CD4-positive, alpha-beta T cell (primary cell): ENCODE measurements at regions not wholly inside any gene's neighbourhood (a gene's known extent, or its start where the extent isn't known, plus 50 kb on each side); places are given as distances from the start of the nearest gene placed in this dataset.

ENCODE experiments used
- ATAC-seq: fragments of 200-7000 bp; cut with Tn5 transposase; one replicate; pipeline ENCODE4 v1.10.0; 2022; ENCODE audit warnings: mild to moderate bottlenecking; ENCODE audit not compliant: poor library complexity
- CTCF ChIA-PET: fragments of 350-600 bp; sonication (Branson Sonifier 250); formaldehyde crosslinking; loops from one replicate; lab custom pipeline; 2021; ENCODE audit warnings: antibody characterized with exemption, inconsistent platforms; lab: Charles Lee
- POLR2A ChIA-PET: fragments of 350-600 bp; sonication (Branson Sonifier 250); formaldehyde crosslinking; loops from one replicate; lab custom pipeline; 2021; ENCODE audit warnings: antibody characterized with exemption, inconsistent platforms; lab: Charles Lee
- DNase-seq, 14 experiments: peaks; one replicate each; pipeline ENCODE4 v3.0.0-alpha.2; 2013 to 2020; ENCODE audit warnings: mixed read lengths in 2 of 14
- H3K27ac ChIP-seq, 2 donors: one replicate each; pipeline versions ENCODE4 v1.5.1 to v1.7.0; 2013; ENCODE audit warnings: low read length in 2 of 2, low read depth in 1 of 2, mild to moderate bottlenecking in 1 of 2
- H3K27me3 ChIP-seq, 2 experiments: 1 replicate in 1 of 2; 2 replicates in 1 of 2; pipeline versions ENCODE4 v1.6.1 to v1.7.0; 2013; ENCODE audit warnings: low read length in 2 of 2, control low read depth in 1 of 2, mild to moderate bottlenecking in 1 of 2, moderate library complexity in 1 of 2; ENCODE audit not compliant: insufficient read depth in 2 of 2, control insufficient read depth in 1 of 2
- H3K36me3 ChIP-seq: one replicate; pipeline ENCODE4 v1.6.1; 2013; ENCODE audit warnings: low read length, control low read depth; ENCODE audit not compliant: insufficient read depth
- H3K4me1 ChIP-seq: one replicate; pipeline ENCODE4 v1.6.1; 2013; ENCODE audit warnings: low read length, control low read depth; ENCODE audit not compliant: insufficient read depth
- H3K4me3 ChIP-seq: one replicate; pipeline ENCODE4 v1.5.1; 2013; ENCODE audit warnings: mild to moderate bottlenecking, low read length, moderate library complexity
- H3K9me3 ChIP-seq, 2 experiments: 1 replicate in 1 of 2; 2 replicates in 1 of 2; pipeline versions ENCODE4 v1.6.1 to v1.7.0; 2013; ENCODE audit warnings: low read length in 2 of 2, mild to moderate bottlenecking in 2 of 2, control low read depth in 1 of 2, moderate library complexity in 1 of 2; ENCODE audit not compliant: control insufficient read depth in 1 of 2, insufficient read depth in 1 of 2
- H3K27ac Mint-ChIP-seq: one replicate; pipeline ENCODE4 v1.8.0; 2020; ENCODE audit warnings: mixed read lengths
- H3K27me3 Mint-ChIP-seq: one replicate; pipeline ENCODE4 v1.8.0; 2021; ENCODE audit warnings: mixed read lengths
- H3K36me3 Mint-ChIP-seq: one replicate; pipeline ENCODE4 v1.8.0; 2021; ENCODE audit warnings: low read depth, mixed read lengths
- H3K4me1 Mint-ChIP-seq: one replicate; pipeline ENCODE4 v1.8.0; 2021; ENCODE audit warnings: low read depth, mixed read lengths
- H3K4me3 Mint-ChIP-seq: one replicate; pipeline ENCODE4 v1.8.0; 2020; ENCODE audit warnings: mild to moderate bottlenecking, mixed read lengths
- H3K9me3 Mint-ChIP-seq: one replicate; pipeline ENCODE4 v1.8.0; 2020; ENCODE audit warnings: mixed read lengths
- intact Hi-C, 2 experiments: fragments of 100-400 bp; cut with DNase I in 1 of 2; cut with micrococcal nuclease in 1 of 2; formaldehyde crosslinking; loops; one replicate each; pipeline versions ENCODE4 v1.15.1 to v1.9.0; 2023 to 2025; cut with DNase I, micrococcal nuclease
- TF ChIP-seq, protein P1 (sequence below): fragments of 200-600 bp; IDR thresholded peaks from one replicate; pipeline ENCODE4 v1.8.0; 2022; ENCODE audit warnings: antibody characterized with exemption, mild to moderate bottlenecking

GRCh38 chr1:192059407-192059806 lies 98.9 kb upstream of the RGS18 start:
- CTCF ChIA-PET: no interaction called here
- POLR2A ChIA-PET: no interaction called here
- H3K9me3 Mint-ChIP-seq: no peaks in the 10 kb centered on the region

GRCh38 chr1:192061556-192061955 lies 96.7 kb upstream of the RGS18 start:
- DNase-seq: no peak
- H3K9me3 ChIP-seq: no peaks in the 10 kb centered on the region
- H3K36me3 ChIP-seq: no peaks in the 10 kb centered on the region
- TF ChIP-seq, protein P1, sequence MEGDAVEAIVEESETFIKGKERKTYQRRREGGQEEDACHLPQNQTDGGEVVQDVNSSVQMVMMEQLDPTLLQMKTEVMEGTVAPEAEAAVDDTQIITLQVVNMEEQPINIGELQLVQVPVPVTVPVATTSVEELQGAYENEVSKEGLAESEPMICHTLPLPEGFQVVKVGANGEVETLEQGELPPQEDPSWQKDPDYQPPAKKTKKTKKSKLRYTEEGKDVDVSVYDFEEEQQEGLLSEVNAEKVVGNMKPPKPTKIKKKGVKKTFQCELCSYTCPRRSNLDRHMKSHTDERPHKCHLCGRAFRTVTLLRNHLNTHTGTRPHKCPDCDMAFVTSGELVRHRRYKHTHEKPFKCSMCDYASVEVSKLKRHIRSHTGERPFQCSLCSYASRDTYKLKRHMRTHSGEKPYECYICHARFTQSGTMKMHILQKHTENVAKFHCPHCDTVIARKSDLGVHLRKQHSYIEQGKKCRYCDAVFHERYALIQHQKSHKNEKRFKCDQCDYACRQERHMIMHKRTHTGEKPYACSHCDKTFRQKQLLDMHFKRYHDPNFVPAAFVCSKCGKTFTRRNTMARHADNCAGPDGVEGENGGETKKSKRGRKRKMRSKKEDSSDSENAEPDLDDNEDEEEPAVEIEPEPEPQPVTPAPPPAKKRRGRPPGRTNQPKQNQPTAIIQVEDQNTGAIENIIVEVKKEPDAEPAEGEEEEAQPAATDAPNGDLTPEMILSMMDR: no peak
- Mint-ChIP-seq H3K4me1 (no peaks in the 10 kb centered on the region), H3K36me3 (no peaks in the 10 kb centered on the region), H3K27ac (no peak overlapping the region), H3K9me3 (no peaks in the 10 kb centered on the region), H3K27me3 (no peaks in the 10 kb centered on the region), H3K4me3 (no peak overlapping the region)
- ATAC-seq: no peak
- no peak overlapping the region for H3K27ac ChIP-seq
- CTCF ChIA-PET: no interaction called here
- H3K4me3 ChIP-seq: no peak overlapping the region
- POLR2A ChIA-PET: no interaction called here
- intact Hi-C loops: no loop called here
- H3K27me3 ChIP-seq: no peaks in the 10 kb centered on the region
- no peaks in the 10 kb centered on the region for H3K4me1 ChIP-seq

More at GRCh38 chr1:192059407-192059806, 98.9 kb upstream of the RGS18 start:
- TF ChIP-seq, protein P1: no peak
- Histone ChIP-seq H3K27me3 (no peaks in the 10 kb centered on the region), H3K9me3 (peaks cover 0 to 7% of the 10 kb centered on the region in 2 experiments), H3K27ac (no peak overlapping the region), H3K4me1 (no peaks in the 10 kb centered on the region), H3K4me3 (no peak overlapping the region), H3K36me3 (no peaks in the 10 kb centered on the region)
- ATAC-seq (no peak), DNase-seq (no peak)
- Mint-ChIP-seq H3K27me3 (no peaks in the 10 kb centered on the region), H3K27ac (no peak overlapping the region), H3K4me3 (no peak overlapping the region), H3K36me3 (no peaks in the 10 kb centered on the region), H3K4me1 (no peaks in the 10 kb centered on the region)
- intact Hi-C loops: no loop called here

GRCh38 chr1:192065087-192065486 lies 93.2 kb upstream of the RGS18 start:
- Mint-ChIP-seq H3K4me1 (no peaks in the 10 kb centered on the region), H3K36me3 (no peaks in the 10 kb centered on the region), H3K27me3 (no peaks in the 10 kb centered on the region), H3K4me3 (no peak overlapping the region), H3K27ac (no peak overlapping the region), H3K9me3 (no peaks in the 10 kb centered on the region)
- CTCF ChIA-PET: interaction anchor here (0.9 kb wide), 1 partner anchor 11 kb away, joined by 3 read pairs; no protein-coding TSS in a partner anchor
- Histone ChIP-seq H3K9me3 (no peaks in the 10 kb centered on the region), H3K27me3 (no peaks in the 10 kb centered on the region), H3K4me3 (no peak overlapping the region), H3K4me1 (no peaks in the 10 kb centered on the region), H3K36me3 (no peaks in the 10 kb centered on the region), H3K27ac (no peak overlapping the region)
- TF ChIP-seq, protein P1: no peak
- ATAC-seq (no peak), DNase-seq (no peak)
- intact Hi-C loops: loop anchor here in 1 of 2 experiments (1.0 kb wide), 1 partner anchor 28 kb away; no protein-coding TSS in a partner anchor
- POLR2A ChIA-PET: no interaction called here
